ENCODE measurements at regions not wholly inside any gene's neighbourhood (a gene's known extent, or its start where the extent isn't known, plus 50 kb on each side); places are given as distances from the start of the nearest gene placed in this dataset.

DNA sequence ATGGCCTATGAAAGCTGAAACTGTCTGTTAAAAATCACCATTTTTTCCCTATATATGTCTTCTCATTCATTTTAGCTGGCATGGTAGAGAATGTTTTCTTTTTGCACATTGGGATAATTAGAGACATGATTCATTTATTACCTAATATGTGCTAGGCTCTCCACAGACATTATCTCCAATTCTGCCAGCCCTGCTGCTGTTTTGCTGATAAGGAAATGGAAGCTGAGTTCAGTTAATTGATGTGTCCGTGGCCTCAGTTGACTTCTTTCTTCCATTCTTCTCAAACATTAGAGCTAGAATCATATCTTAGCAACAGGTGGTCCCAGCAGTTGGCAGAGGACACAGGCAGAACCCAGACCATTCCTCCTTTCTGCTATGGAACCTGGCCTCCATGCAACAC is 644.1 kb upstream of the CITED2 start:
- POLR2A ChIA-PET: no interaction called here
- DNase-seq (ENCODE audit: extremely low spot score): no peak
- TF ChIP-seq, protein P1, sequence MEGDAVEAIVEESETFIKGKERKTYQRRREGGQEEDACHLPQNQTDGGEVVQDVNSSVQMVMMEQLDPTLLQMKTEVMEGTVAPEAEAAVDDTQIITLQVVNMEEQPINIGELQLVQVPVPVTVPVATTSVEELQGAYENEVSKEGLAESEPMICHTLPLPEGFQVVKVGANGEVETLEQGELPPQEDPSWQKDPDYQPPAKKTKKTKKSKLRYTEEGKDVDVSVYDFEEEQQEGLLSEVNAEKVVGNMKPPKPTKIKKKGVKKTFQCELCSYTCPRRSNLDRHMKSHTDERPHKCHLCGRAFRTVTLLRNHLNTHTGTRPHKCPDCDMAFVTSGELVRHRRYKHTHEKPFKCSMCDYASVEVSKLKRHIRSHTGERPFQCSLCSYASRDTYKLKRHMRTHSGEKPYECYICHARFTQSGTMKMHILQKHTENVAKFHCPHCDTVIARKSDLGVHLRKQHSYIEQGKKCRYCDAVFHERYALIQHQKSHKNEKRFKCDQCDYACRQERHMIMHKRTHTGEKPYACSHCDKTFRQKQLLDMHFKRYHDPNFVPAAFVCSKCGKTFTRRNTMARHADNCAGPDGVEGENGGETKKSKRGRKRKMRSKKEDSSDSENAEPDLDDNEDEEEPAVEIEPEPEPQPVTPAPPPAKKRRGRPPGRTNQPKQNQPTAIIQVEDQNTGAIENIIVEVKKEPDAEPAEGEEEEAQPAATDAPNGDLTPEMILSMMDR (IDR thresholded peaks at IDR 0.05; ENCODE audit: control extremely low read depth, extremely low read depth, low read depth, missing control alignments): no peak
- CTCF ChIA-PET: interaction anchor here (1.0 to 1.4 kb wide), 3 partner anchors 12 to 28 kb away, joined by 3 read pairs; no protein-coding TSS in a partner anchor

DNA sequence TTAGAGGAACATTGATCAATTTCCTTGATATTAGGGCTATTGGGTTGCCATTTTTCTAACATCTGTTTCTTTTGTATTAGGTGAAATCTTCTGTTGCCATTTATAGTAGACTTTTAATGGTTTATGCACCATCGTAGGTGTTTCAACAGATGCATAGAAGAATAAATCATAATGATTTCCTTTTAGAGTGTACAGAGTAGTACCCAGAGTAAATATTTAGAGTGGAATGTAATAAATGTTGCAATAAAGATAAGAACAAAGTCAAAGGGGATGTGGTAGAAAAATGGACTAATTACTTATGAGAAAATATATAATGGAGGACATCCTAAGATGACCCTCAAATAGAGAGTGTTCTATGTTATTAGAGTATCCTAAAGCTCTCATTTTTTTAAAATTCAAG is 643.0 kb upstream of the CITED2 start:
- POLR2A ChIA-PET: no interaction called here
- CTCF ChIA-PET: interaction anchor here (1.0 to 1.4 kb wide), 2 partner anchors 13 to 29 kb away, joined by 3 read pairs; no protein-coding TSS in a partner anchor
- TF ChIP-seq, protein P1 (IDR thresholded peaks at IDR 0.05; ENCODE audit: control extremely low read depth, extremely low read depth, low read depth, missing control alignments): no peak

DNA sequence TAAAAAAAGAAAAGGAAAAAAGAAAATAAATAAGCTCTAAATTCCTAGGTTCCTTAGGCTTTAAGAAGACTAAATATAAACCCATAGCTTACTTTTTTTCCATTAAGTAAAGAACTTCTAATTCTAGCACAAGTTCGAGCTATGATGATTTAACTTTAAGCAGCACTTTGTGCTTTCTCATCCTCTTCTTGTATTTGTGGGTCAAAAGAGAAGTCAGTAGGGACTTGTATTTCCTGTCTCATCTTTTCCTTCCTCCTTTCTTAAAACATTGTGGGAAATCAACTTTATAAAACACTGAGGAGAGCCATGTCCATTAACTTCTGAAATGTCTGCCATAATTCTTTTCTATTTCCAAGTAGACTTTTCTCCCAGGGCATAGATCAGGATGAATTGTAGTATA is 637.7 kb upstream of the CITED2 start:
- DNase-seq (ENCODE audit: extremely low spot score): no peak
- ChIA-PET POLR2A (no interaction called here), CTCF (interaction anchor here (1.7 kb wide), 1 partner anchor 37 kb away, joined by 4 read pairs; no protein-coding TSS in a partner anchor)
- TF ChIP-seq, protein P1 (IDR thresholded peaks at IDR 0.05; ENCODE audit: control extremely low read depth, extremely low read depth, low read depth, missing control alignments): no peak

More for the DNA sequence above, 643.0 kb upstream of the CITED2 start:
- no peak for DNase-seq (ENCODE audit: extremely low spot score)

DNA sequence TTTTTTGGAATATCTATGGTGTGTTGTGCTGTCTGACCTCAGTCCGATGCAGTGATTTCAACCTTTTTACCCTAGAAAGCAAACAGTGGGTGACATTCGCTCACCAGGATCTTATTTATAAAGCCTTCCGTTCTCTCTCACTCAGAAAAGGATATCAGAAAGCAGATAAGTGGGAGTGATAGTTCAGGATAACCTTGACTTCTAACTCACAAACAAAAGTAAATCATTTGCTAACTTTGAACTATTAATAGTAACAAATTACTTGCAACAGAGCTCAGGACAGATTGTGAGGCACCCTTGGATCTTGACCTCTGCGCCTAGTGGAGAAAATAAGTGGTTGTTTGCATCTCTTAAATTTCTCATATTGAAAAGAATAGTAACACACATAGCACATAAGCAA is 637.1 kb upstream of the CITED2 start:
- DNase-seq (ENCODE audit: extremely low spot score): no peak
- POLR2A ChIA-PET: no interaction called here
- CTCF ChIA-PET: interaction anchor here (1.7 kb wide), 1 partner anchor 38 kb away, joined by 4 read pairs; no protein-coding TSS in a partner anchor
- TF ChIP-seq, protein P1 (IDR thresholded peaks at IDR 0.05; ENCODE audit: control extremely low read depth, extremely low read depth, low read depth, missing control alignments): no peak

DNA sequence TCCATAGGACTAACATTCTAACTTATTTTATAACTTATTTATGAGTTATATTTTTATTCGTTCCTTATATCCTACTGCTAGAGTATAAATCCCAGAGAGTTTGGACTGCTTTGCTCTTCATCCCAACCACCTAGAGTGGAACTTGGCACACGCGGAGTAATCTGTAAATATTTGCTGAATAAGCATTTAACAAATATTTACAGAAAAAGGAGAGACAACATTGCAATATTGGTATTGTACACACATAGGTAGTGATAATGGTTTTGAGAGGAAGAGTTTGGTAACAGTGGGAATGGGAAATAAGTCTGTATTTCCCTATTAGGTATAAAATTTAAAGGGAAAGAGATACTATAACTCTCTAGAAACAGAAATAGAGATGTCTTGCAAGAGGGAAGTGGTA is 634.8 kb upstream of the CITED2 start:
- CTCF ChIA-PET: interaction anchor here (1.4 kb wide), 1 partner anchor 14 kb away, joined by 3 read pairs; no protein-coding TSS in a partner anchor
- TF ChIP-seq, protein P1 (IDR thresholded peaks at IDR 0.05; ENCODE audit: control extremely low read depth, extremely low read depth, low read depth, missing control alignments): no peak
- POLR2A ChIA-PET: no interaction called here
- no peak for DNase-seq (ENCODE audit: extremely low spot score)

DNA sequence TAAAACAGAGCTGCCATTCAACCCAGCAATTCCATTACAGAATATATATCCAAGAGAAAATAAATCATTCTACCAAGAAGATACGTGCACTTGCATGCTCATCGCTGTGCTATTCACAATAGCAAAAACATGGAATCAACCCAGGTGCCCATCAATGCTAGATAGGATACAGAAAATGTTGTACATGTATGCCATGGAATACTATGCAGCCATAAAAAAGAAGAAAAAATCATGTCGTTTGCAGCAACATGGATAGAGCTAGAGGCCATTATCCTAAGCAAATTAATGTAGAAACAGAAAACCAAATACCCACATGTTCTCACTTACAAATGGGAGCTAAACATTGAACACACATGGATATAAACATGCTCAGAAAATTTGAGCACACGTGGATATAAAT is 633.1 kb upstream of the CITED2 start:
- TF ChIP-seq, protein P1 (IDR thresholded peaks at IDR 0.05; ENCODE audit: control extremely low read depth, extremely low read depth, low read depth, missing control alignments): no peak
- ChIA-PET POLR2A (no interaction called here), CTCF (no interaction called here)
- DNase-seq (ENCODE audit: extremely low spot score): no peak
